K562 (cell line): ENCODE measurements at regions not wholly inside any gene's neighbourhood (a gene's known extent, or its start where the extent isn't known, plus 50 kb on each side); places are given as distances from the start of the nearest gene placed in this dataset.

Experiments
- ETV6 ChIP-seq, 3 experiments: fragments of 150-350 bp in 1 of 3; sonication (generic) in 1 of 3; formaldehyde crosslinking in 1 of 3; IDR thresholded peaks; 2 replicates each; pipeline versions ENCODE4 v1.6.1 to v1.8.0; 2014 to 2022; ENCODE audit warnings: borderline replicate concordance in 2 of 3, low read depth in 2 of 3, antibody characterized with exemption in 1 of 3, low read length in 1 of 3, mild to moderate bottlenecking in 1 of 3, missing genetic modification reagents in 1 of 3
- FOXA3 ChIP-seq, 2 experiments: fragments of 450-650 bp in 1 of 2; sonication (generic) in 1 of 2; formaldehyde crosslinking; IDR thresholded peaks in 1 of 2; conservative IDR thresholded peaks in 1 of 2; 2 replicates each; pipeline versions ENCODE4 v1.4.0 to v1.8.0; 2020 to 2022; ENCODE audit warnings: mild to moderate bottlenecking in 2 of 2, missing genetic modification reagents in 1 of 2
- FOXK1 ChIP-seq: sonication (generic); formaldehyde crosslinking; IDR thresholded peaks from 2 replicates; pipeline ENCODE4 v1.8.0; 2022; ENCODE audit warnings: missing genetic modification reagents, mild to moderate bottlenecking, borderline replicate concordance
- HMG20A ChIP-seq: fragments of 450-650 bp; formaldehyde crosslinking; conservative IDR thresholded peaks from 2 replicates; pipeline ENCODE4 v1.4.0; 2020; ENCODE audit warnings: mild to moderate bottlenecking, mixed read lengths
- KLF16 ChIP-seq: IDR thresholded peaks from 2 replicates; pipeline ENCODE4 v1.6.1; 2016; ENCODE audit warnings: antibody characterized with exemption
- NCOA2 ChIP-seq, 2 experiments: fragments of 450-650 bp; IDR thresholded peaks; 2 replicates each; pipeline ENCODE4 v1.6.1; 2018; ENCODE audit warnings: mild to moderate bottlenecking in 2 of 2, moderate library complexity in 1 of 2; ENCODE audit not compliant: partially characterized antibody in 2 of 2
- NFE2L1 ChIP-seq: fragments of 450-650 bp; IDR thresholded peaks from 2 replicates; pipeline ENCODE4 v1.6.1; 2016; ENCODE audit warnings: missing genetic modification characterization, low read depth, mild to moderate bottlenecking, missing compliant biosample characterization, moderate library complexity, borderline replicate concordance
- NR2C2 ChIP-seq, 2 experiments: fragments of 200-800 bp in 1 of 2; sonication (Bioruptor generic) in 1 of 2; sonication (generic) in 1 of 2; formaldehyde crosslinking in 1 of 2; IDR thresholded peaks; 2 replicates each; pipeline versions ENCODE4 v1.6.1 to v1.8.0; 2016 to 2022; ENCODE audit warnings: mild to moderate bottlenecking in 1 of 2, missing compliant biosample characterization in 1 of 2, missing genetic modification characterization in 1 of 2, missing genetic modification reagents in 1 of 2
- PCBP1 ChIP-seq: fragments of 200-400 bp; formaldehyde crosslinking; IDR thresholded peaks from 2 replicates; pipeline ENCODE4 v1.6.1; 2018; ENCODE audit warnings: mild to moderate bottlenecking, low read depth, low read length; ENCODE audit not compliant: poor library complexity, severe bottlenecking
- TFE3 ChIP-seq: fragments of 450-650 bp; formaldehyde crosslinking; IDR thresholded peaks from 2 replicates; pipeline ENCODE4 v1.4.0; 2020; ENCODE audit warnings: mild to moderate bottlenecking, mixed read lengths
- ZFX ChIP-seq: sonication (generic); formaldehyde crosslinking; IDR thresholded peaks from 2 replicates; pipeline ENCODE4 v1.8.0; 2022; ENCODE audit warnings: mild to moderate bottlenecking, missing genetic modification reagents, moderate library complexity
- ZNF146 ChIP-seq: IDR thresholded peaks from one replicate; pipeline ENCODE4 v1.6.1; 2018; ENCODE audit warnings: missing compliant biosample characterization; ENCODE audit not compliant: unreplicated experiment
- ZNF184 ChIP-seq: sonication (generic); formaldehyde crosslinking; IDR thresholded peaks from 2 replicates; pipeline ENCODE4 v1.5.0; 2020; ENCODE audit warnings: missing genetic modification reagents

GRCh38 chr5:166331521-166331920, 1959.9 kb upstream of the WWC1 start:
- TF ChIP-seq FOXA3 (CRISPR knock-in tag; conservative IDR thresholded peaks at IDR 0.05 in 1 of 2, IDR thresholded peaks at IDR 0.05 in 1 of 2) (no peak), ETV6 (IDR thresholded peaks at IDR 0.05; ENCODE audit: borderline replicate concordance in 1 of 2, low read depth in 2 of 2, low read length in 1 of 2) (no peak), ETV6 (CRISPR knock-in tag; IDR thresholded peaks at IDR 0.05; ENCODE audit: borderline replicate concordance) (no peak), NCOA2 (IDR thresholded peaks at IDR 0.05; ENCODE audit: partially characterized antibody in 2 of 2) (no peak), TFE3 (CRISPR knock-in tag) (no peak), ZFX (no peak), FOXK1 (CRISPR knock-in tag) (no peak), NR2C2 (CRISPR knock-in tag; IDR thresholded peaks at IDR 0.05) (no peak), NR2C2 (tag; IDR thresholded peaks at IDR 0.05) (no peak), PCBP1 (no peak), HMG20A (CRISPR knock-in tag) (no peak), ZNF184 (CRISPR knock-in tag) (no peak), ZNF146 (CRISPR knock-in tag) (no peak), NFE2L1 (tag) (no peak), KLF16 (no peak)
